HCT116 (cell line): ENCODE measurements at regions not wholly inside any gene's neighbourhood (a gene's known extent, or its start where the extent isn't known, plus 50 kb on each side); places are given as distances from the start of the nearest gene placed in this dataset.

Source experiments
- ATAC-seq: fragments of 200-7000 bp; cut with Tn5 transposase; 2 replicates; pipeline ENCODE4 v1.9.1; 2020; ENCODE audit warnings: mild to moderate bottlenecking, moderate library complexity
- BruUV-seq: library from RNA; stranded (reverse); fragments of 400-500 nt; replicated peaks from 2 replicates; lab custom pipeline; 2021; lab: Mats Ljungman, UMichigan
- CTCF ChIA-PET: fragments of 300-600 bp; sonication (Branson Sonifier 250); formaldehyde crosslinking; loops from one replicate; lab custom pipeline; 2021; ENCODE audit warnings: antibody characterized with exemption; lab: Charles Lee
- POLR2A ChIA-PET: fragments of 300-600, 350-600 bp; sonication (Branson Sonifier 250); formaldehyde crosslinking; loops from one replicate; lab custom pipeline; 2021; ENCODE audit warnings: antibody characterized with exemption; lab: Charles Lee
- RAD21 ChIA-PET, 2 experiments: fragments of 300-600 bp; sonication (Branson Sonifier 250); formaldehyde crosslinking; loops; one replicate each; lab custom pipeline; 2023; ENCODE audit warnings: low total read pairs in 2 of 2; ENCODE audit not compliant: uncharacterized antibody in 2 of 2, unreplicated experiment in 2 of 2, low non-redundant PET in 1 of 2; lab: Charles Lee
- DNase-seq: peaks from one replicate; pipeline ENCODE4 v3.0.0-alpha.2; 2010; ENCODE audit warnings: low read depth, low spot score
- H2AFZ ChIP-seq: fragments of 200-600 bp; shearing (Covaris generic), sonication (generic); 2 replicates; pipeline ENCODE4 v1.6.1; 2017; ENCODE audit warnings: low read depth, mixed run types, mixed read lengths, antibody characterized with exemption, low read length; ENCODE audit not compliant: poor library complexity, severe bottlenecking
- H3K27ac ChIP-seq: 2 replicates; pipeline ENCODE4 v1.5.1; 2012; ENCODE audit warnings: low read depth, low read length
- H3K27me3 ChIP-seq: fragments of 200-600 bp; sonication (generic); 2 replicates; pipeline ENCODE4 v1.6.1; 2016; ENCODE audit warnings: mixed run types, low read length, mixed read lengths; ENCODE audit not compliant: insufficient read depth
- H3K36me3 ChIP-seq, 2 experiments: fragments of 200-500 bp in 1 of 2; fragments of 200-600 bp in 1 of 2; sonication (Bioruptor generic) in 1 of 2; sonication (generic) in 1 of 2; 2 replicates each; pipeline versions ENCODE4 v1.5.1 to v1.6.1; 2014 to 2016; ENCODE audit warnings: low read length in 2 of 2, inconsistent platforms in 1 of 2, mixed read lengths in 1 of 2, mixed run types in 1 of 2; ENCODE audit not compliant: insufficient read depth in 2 of 2, control insufficient read depth in 1 of 2
- H3K4me1 ChIP-seq, 2 experiments: fragments of 200-600 bp in 1 of 2; sonication (generic) in 1 of 2; 2 replicates each; pipeline versions ENCODE4 v1.5.1 to v1.6.1; 2012 to 2017; ENCODE audit warnings: low read length in 2 of 2, inconsistent platforms in 1 of 2, mild to moderate bottlenecking in 1 of 2, mixed read lengths in 1 of 2, mixed run types in 1 of 2, moderate library complexity in 1 of 2; ENCODE audit not compliant: insufficient read depth in 2 of 2, control insufficient read depth in 1 of 2
- H3K4me2 ChIP-seq: fragments of 200-600 bp; sonication (generic); 2 replicates; pipeline ENCODE4 v1.6.1; 2017; ENCODE audit warnings: mixed run types, low read length, mixed read lengths
- H3K4me3 ChIP-seq, 2 experiments: fragments of 200-600 bp in 1 of 2; sonication (generic) in 1 of 2; replicated peaks in 1 of 2; 2 replicates each; pipeline ENCODE4 v1.5.1; 2011 to 2016; ENCODE audit warnings: low read length in 2 of 2, control low read depth in 1 of 2, low read depth in 1 of 2, mild to moderate bottlenecking in 1 of 2, mixed read lengths in 1 of 2, mixed run types in 1 of 2
- H3K79me2 ChIP-seq: fragments of 200-600 bp; sonication (generic); 2 replicates; pipeline ENCODE4 v1.6.1; 2017; ENCODE audit warnings: mild to moderate bottlenecking, mixed run types, low read length, moderate library complexity, mixed read lengths; ENCODE audit not compliant: insufficient read depth
- H3K9ac ChIP-seq: fragments of 200-600 bp; sonication (generic); 2 replicates; pipeline ENCODE4 v1.6.1; 2016; ENCODE audit warnings: low read length, mixed read lengths
- H3K9me2 ChIP-seq: fragments of 200-600 bp; sonication (generic), shearing (Covaris generic); 2 replicates; pipeline ENCODE4 v1.6.1; 2017; ENCODE audit warnings: mixed run types, mild to moderate bottlenecking, moderate library complexity; ENCODE audit not compliant: insufficient read depth
- H3K9me3 ChIP-seq, 2 experiments: fragments of 200-500 bp in 1 of 2; fragments of 200-600 bp in 1 of 2; sonication (Bioruptor generic) in 1 of 2; sonication (generic) in 1 of 2; 2 replicates each; pipeline ENCODE4 v1.6.1; 2014 to 2017; ENCODE audit warnings: low read length in 2 of 2, mixed read lengths in 2 of 2, inconsistent platforms in 1 of 2, low read depth in 1 of 2, mild to moderate bottlenecking in 1 of 2, mixed run types in 1 of 2, moderate library complexity in 1 of 2; ENCODE audit not compliant: control insufficient read depth in 1 of 2, insufficient read depth in 1 of 2
- H4K20me1 ChIP-seq: fragments of 200-600 bp; sonication (generic), shearing (Covaris generic); 2 replicates; pipeline ENCODE4 v1.6.1; 2017; ENCODE audit warnings: mixed run types, mild to moderate bottlenecking, moderate library complexity; ENCODE audit not compliant: insufficient read depth
- EGR1 ChIP-seq: IDR thresholded peaks from 2 replicates; pipeline ENCODE4 v1.6.1; 2012; ENCODE audit warnings: low read depth
- EZH2 ChIP-seq: fragments of 200-600 bp; sonication (generic); IDR thresholded peaks from 2 replicates; pipeline ENCODE4 v1.6.1; 2017; ENCODE audit warnings: antibody characterized with exemption, mixed run types
- EZH2phosphoT487 ChIP-seq: fragments of 200-600 bp; IDR thresholded peaks from 2 replicates; pipeline ENCODE4 v1.6.1; 2018; ENCODE audit warnings: antibody characterized with exemption, borderline replicate concordance
- JUND ChIP-seq: IDR thresholded peaks from 2 replicates; pipeline ENCODE4 v1.6.1; 2012
- MAX ChIP-seq: IDR thresholded peaks from 2 replicates; pipeline ENCODE4 v1.6.1; 2012
- POLR2A ChIP-seq: IDR thresholded peaks from 2 replicates; pipeline ENCODE4 v1.7.0; 2011; ENCODE audit warnings: borderline replicate concordance; ENCODE audit not compliant: insufficient read depth, insufficient read length; ENCODE audit errors: extremely low read depth
- POLR2AphosphoS5 ChIP-seq: IDR thresholded peaks from 2 replicates; pipeline ENCODE4 v1.6.1; 2011; ENCODE audit warnings: mild to moderate bottlenecking, low read depth, low read length, moderate library complexity
- RAD21 ChIP-seq: IDR thresholded peaks from 2 replicates; pipeline ENCODE4 v1.6.1; 2012; ENCODE audit warnings: low read depth, mild to moderate bottlenecking
- SP1 ChIP-seq: IDR thresholded peaks from 2 replicates; pipeline ENCODE4 v1.6.1; 2012; ENCODE audit warnings: low read depth
- SRF ChIP-seq: IDR thresholded peaks from 2 replicates; pipeline ENCODE4 v1.6.1; 2012; ENCODE audit warnings: low read depth
- TCF7L2 ChIP-seq: IDR thresholded peaks from 2 replicates; pipeline ENCODE4 v1.7.0; 2011; ENCODE audit warnings: borderline replicate concordance, inconsistent platforms; ENCODE audit not compliant: insufficient read depth, insufficient read length; ENCODE audit errors: extremely low read depth
- YY1 ChIP-seq: IDR thresholded peaks from 2 replicates; pipeline ENCODE4 v1.6.1; 2011; ENCODE audit warnings: low read length, low read depth, moderate library complexity, mild to moderate bottlenecking; ENCODE audit not compliant: insufficient replicate concordance; ENCODE audit errors: extremely low read depth
- intact Hi-C: fragments of 100-400 bp; cut with micrococcal nuclease; formaldehyde crosslinking; loops from 2 replicates; pipeline ENCODE4 v1.10.0; 2022
- TF ChIP-seq, protein P1 (sequence below), 3 experiments: fragments of 200-600 bp in 1 of 3; sonication (generic) in 1 of 3; IDR thresholded peaks in 2 of 3; conservative IDR thresholded peaks in 1 of 3; 2 replicates each; pipeline ENCODE4 v1.5.1; 2012 to 2017; ENCODE audit warnings: low read depth in 2 of 3, low read length in 2 of 3, antibody characterized with exemption in 1 of 3, borderline replicate concordance in 1 of 3, control low read depth in 1 of 3, mild to moderate bottlenecking in 1 of 3, mixed read lengths in 1 of 3, mixed run types in 1 of 3, moderate library complexity in 1 of 3; ENCODE audit not compliant: insufficient read depth in 1 of 3

- TF ChIP-seq, protein P1, sequence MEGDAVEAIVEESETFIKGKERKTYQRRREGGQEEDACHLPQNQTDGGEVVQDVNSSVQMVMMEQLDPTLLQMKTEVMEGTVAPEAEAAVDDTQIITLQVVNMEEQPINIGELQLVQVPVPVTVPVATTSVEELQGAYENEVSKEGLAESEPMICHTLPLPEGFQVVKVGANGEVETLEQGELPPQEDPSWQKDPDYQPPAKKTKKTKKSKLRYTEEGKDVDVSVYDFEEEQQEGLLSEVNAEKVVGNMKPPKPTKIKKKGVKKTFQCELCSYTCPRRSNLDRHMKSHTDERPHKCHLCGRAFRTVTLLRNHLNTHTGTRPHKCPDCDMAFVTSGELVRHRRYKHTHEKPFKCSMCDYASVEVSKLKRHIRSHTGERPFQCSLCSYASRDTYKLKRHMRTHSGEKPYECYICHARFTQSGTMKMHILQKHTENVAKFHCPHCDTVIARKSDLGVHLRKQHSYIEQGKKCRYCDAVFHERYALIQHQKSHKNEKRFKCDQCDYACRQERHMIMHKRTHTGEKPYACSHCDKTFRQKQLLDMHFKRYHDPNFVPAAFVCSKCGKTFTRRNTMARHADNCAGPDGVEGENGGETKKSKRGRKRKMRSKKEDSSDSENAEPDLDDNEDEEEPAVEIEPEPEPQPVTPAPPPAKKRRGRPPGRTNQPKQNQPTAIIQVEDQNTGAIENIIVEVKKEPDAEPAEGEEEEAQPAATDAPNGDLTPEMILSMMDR (IDR thresholded peaks at IDR 0.05 in 2 of 3, conservative IDR thresholded peaks at IDR 0.05 in 1 of 3; ENCODE audit: borderline replicate concordance in 1 of 3, insufficient read depth in 1 of 3, low read depth in 2 of 3, low read length in 2 of 3) = no peak
- TF ChIP-seq POLR2AphosphoS5 = no peak
- no peak for TF ChIP-seq TCF7L2
- no peak for TF ChIP-seq RAD21
- no peak for TF ChIP-seq SP1
- TF ChIP-seq EGR1 = no peak
- TF ChIP-seq POLR2A = no peak
- TF ChIP-seq SRF = no peak
- TF ChIP-seq, all 23 proteins: peak for 0
These were observed 119.5 kb downstream of the CAVIN4 start (continued) for GRCh38 chr9:100697339-100697738.

GRCh38 chr9:100698945-100699344, 121.1 kb downstream of the CAVIN4 start:
- H3K9me3 ChIP-seq = no peaks in the 10 kb centered on the region

More at GRCh38 chr9:100698945-100699344, 121.1 kb downstream of the CAVIN4 start:
- H4K20me1 ChIP-seq = no peaks in the 10 kb centered on the region
- ChIA-PET RAD21 (no interaction called here), POLR2A (no interaction called here), CTCF (interaction anchor here (1.5 to 1.6 kb wide), 2 partner anchors 97 to 613 kb away, joined by 6 to 7 read pairs; no protein-coding TSS in a partner anchor)
- intact Hi-C loops = no loop called here
- ATAC-seq (no peak), DNase-seq (no peak)
- H3K9me2 ChIP-seq = no peaks in the 10 kb centered on the region
- H3K79me2 ChIP-seq = no peaks in the 10 kb centered on the region
- H3K4me3 ChIP-seq = no peak overlapping the region
- 0 out of 2 replicates have a peak, but pooled peaks cover 3% of the 10 kb centered on the region for H3K27me3 ChIP-seq
- TF ChIP-seq EZH2 (no peak), YY1 (no peak), MAX (no peak), JUND (no peak), EZH2phosphoT487 (no peak), POLR2A (no peak)
- H3K4me2 ChIP-seq = no peak overlapping the region
- H3K36me3 ChIP-seq = no peaks in the 10 kb centered on the region
- no peak overlapping the region for H2AFZ ChIP-seq
- H3K27ac ChIP-seq = no peak overlapping the region
- no TSS peak for BruUV-seq
- H3K4me1 ChIP-seq = no peaks in the 10 kb centered on the region
- H3K9ac ChIP-seq = no peak overlapping the region
